SK-N-MC (cell line): ENCODE measurements at regions not wholly inside any gene's neighbourhood (a gene's known extent, or its start where the extent isn't known, plus 50 kb on each side); places are given as distances from the start of the nearest gene placed in this dataset.

Source experiments
- EZH2 ChIP-seq: fragments of 200-600 bp; sonication (generic); IDR thresholded peaks from one replicate; pipeline ENCODE4 v1.6.1; 2017; ENCODE audit warnings: antibody characterized with exemption
- FOXP2 ChIP-seq: optimal IDR thresholded peaks from 2 replicates; pipeline ENCODE3; 2011; ENCODE audit warnings: mild to moderate bottlenecking, moderate library complexity; ENCODE audit not compliant: insufficient read depth; ENCODE audit errors: extremely low read length, control extremely low read depth

DNA sequence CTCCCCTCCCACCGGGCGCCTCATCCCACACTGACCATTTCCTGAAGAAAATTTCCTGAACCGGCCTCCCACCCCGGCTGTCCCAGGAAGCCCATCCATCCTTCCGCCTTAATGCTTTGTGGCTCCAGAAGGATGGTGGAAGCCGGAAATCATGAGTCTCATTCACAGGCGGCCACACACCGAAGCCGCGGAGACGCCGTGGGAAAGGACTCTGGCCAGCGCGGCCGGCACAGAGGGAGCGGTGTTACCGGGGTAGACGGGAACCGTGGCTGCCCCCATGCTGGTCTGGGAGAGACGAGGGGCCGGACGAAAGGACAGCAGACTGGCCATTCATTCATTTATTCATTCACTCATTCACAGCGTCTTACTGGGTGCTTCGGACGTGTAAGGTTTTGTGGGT lies 326.8 kb downstream of the SEC14L1 start:
- TF ChIP-seq EZH2: no peak
- TF ChIP-seq FOXP2: no peak
